Esophagus squamous epithelium (tissue), 5 donors: ENCODE measurements at regions not wholly inside any gene's neighbourhood (a gene's known extent, or its start where the extent isn't known, plus 50 kb on each side); places are given as distances from the start of the nearest gene placed in this dataset.
"Not testable (repeated sequence)": the region's sequence is repeated elsewhere in the genome, so short reads cannot be mapped to it uniquely, and the experiment has no call there.

ENCODE experiments used
- DNase-seq: peaks from one replicate; lab custom pipeline; 2025; lab: John Stamatoyannopoulos, UW
- H3K27ac ChIP-seq, 4 donors: fragments of 200-600 bp; sonication (generic); one replicate each; pipeline ENCODE4 v1.5.1; 2016 to 2019; ENCODE audit warnings: mild to moderate bottlenecking in 1 of 4
- H3K27me3 ChIP-seq, 4 donors: fragments of 200-600 bp; sonication (generic); 1 replicate in 3 of 4; 2 replicates in 1 of 4; pipeline versions ENCODE4 v1.5.1 to v1.6.0; 2017 to 2021; ENCODE audit warnings: antibody characterized with exemption in 1 of 4
- H3K36me3 ChIP-seq, 3 donors: fragments of 200-600 bp; sonication (generic); one replicate each; pipeline ENCODE4 v1.5.1; 2016 to 2019
- H3K4me1 ChIP-seq, 3 donors: fragments of 200-600 bp; sonication (generic); one replicate each; pipeline ENCODE4 v1.5.1; 2017 to 2019
- H3K4me3 ChIP-seq, 4 donors: fragments of 200-600 bp; sonication (generic); 1 replicate in 3 of 4; 2 replicates in 1 of 4; pipeline ENCODE4 v1.5.1; 2016 to 2019; ENCODE audit warnings: mild to moderate bottlenecking in 2 of 4, moderate library complexity in 1 of 4
- H3K9me3 ChIP-seq, 3 donors: fragments of 200-600 bp; sonication (generic); one replicate each; pipeline ENCODE4 v1.5.1; 2016 to 2019
- CTCF ChIP-seq, 6 experiments: fragments of 450-650 bp in 4 of 6; fragments of 200-600 bp in 2 of 6; sonication (generic) in 2 of 6; IDR thresholded peaks; one replicate each; pipeline ENCODE4 v1.5.1; 2016 to 2019; ENCODE audit warnings: antibody characterized with exemption in 6 of 6, mild to moderate bottlenecking in 4 of 6, moderate library complexity in 4 of 6
- POLR2A ChIP-seq, 4 donors: fragments of 450-650 bp; IDR thresholded peaks; one replicate each; pipeline ENCODE4 v1.6.1; 2017; ENCODE audit warnings: antibody characterized with exemption in 4 of 4, mild to moderate bottlenecking in 4 of 4, moderate library complexity in 3 of 4
- WGBS, 2 donors: methylation state at CpG; one replicate each; pipeline ENCODE4 v1.1.5; 2018; 5-methylcytosine and 5-hydroxymethylcytosine counted together
- intact Hi-C: fragments of 100-400 bp; cut with DNase I; formaldehyde crosslinking; loops from one replicate; pipeline ENCODE4 v1.15.0; 2022
- donor health status: DM: yes; HTN: yes; CAD: no.

GRCh38 chr7:10484767-10485166 is 488.9 kb upstream of the PHF14 start:
- TF ChIP-seq POLR2A (IDR thresholded peaks at IDR 0.05) (no peak), CTCF (IDR thresholded peaks at IDR 0.05) (no peak)
- H3K27ac ChIP-seq, result no peak overlapping the region
- no peaks in the 10 kb centered on the region for H3K4me1 ChIP-seq
- H3K27me3 ChIP-seq, result no peaks in the 10 kb centered on the region
- no peak for DNase-seq
- H3K4me3 ChIP-seq, result no peak overlapping the region
- H3K9me3 ChIP-seq, result no peaks in the 10 kb centered on the region
- intact Hi-C loops, result no loop called here
- no peaks in the 10 kb centered on the region for H3K36me3 ChIP-seq

- intact Hi-C loops, DNase-seq, H3K4me1 ChIP-seq, H3K4me3 ChIP-seq, H3K9me3 ChIP-seq, H3K27ac ChIP-seq, H3K27me3 ChIP-seq, H3K36me3 ChIP-seq: not testable (repeated sequence)
- 43 to 96% methylated on average over 1 to 9 of the region's 18 CpGs for WGBS, 2 donors
Measured at GRCh38 chr7:10501206-10501884, 472.3 kb upstream of the PHF14 start.

- Histone ChIP-seq H3K36me3 (no peaks in the 10 kb centered on the region), H3K4me1 (no peaks in the 10 kb centered on the region), H3K27ac (no peak overlapping the region), H3K27me3 (no peaks in the 10 kb centered on the region), H3K4me3 (no peak overlapping the region), H3K9me3 (no peaks in the 10 kb centered on the region)
- 90 to 98% methylated on average over 2 of the region's 2 CpGs for WGBS, 2 donors
- TF ChIP-seq POLR2A (IDR thresholded peaks at IDR 0.05), result no peak
- TF ChIP-seq CTCF (IDR thresholded peaks at IDR 0.05), result no peak
- no peak for DNase-seq
- intact Hi-C loops, result no loop called here
Measured at GRCh38 chr7:10507032-10507431, 466.6 kb upstream of the PHF14 start.

- Histone ChIP-seq H3K36me3 (no peaks in the 10 kb centered on the region), H3K27ac (no peak overlapping the region)
- 34 to 41% methylated on average over 2 of the region's 2 CpGs for WGBS, 2 donors
Measured at GRCh38 chr7:10521306-10521705, 452.4 kb upstream of the PHF14 start.

GRCh38 chr7:10533429-10533828 is 440.2 kb upstream of the PHF14 start:
- H3K4me3 ChIP-seq, H3K9me3 ChIP-seq, DNase-seq, H3K4me1 ChIP-seq, H3K36me3 ChIP-seq, H3K27me3 ChIP-seq, intact Hi-C loops, H3K27ac ChIP-seq: not testable (repeated sequence)
- 72 to 81% methylated on average over 5 to 10 of the region's 13 CpGs for WGBS, 2 donors

More at GRCh38 chr7:10521306-10521705, 452.4 kb upstream of the PHF14 start:
- Histone ChIP-seq H3K4me3 (no peak overlapping the region), H3K4me1 (no peaks in the 10 kb centered on the region), H3K27me3 (no peaks in the 10 kb centered on the region), H3K9me3 (no peaks in the 10 kb centered on the region)
- intact Hi-C loops, result no loop called here
- DNase-seq, result no peak
- TF ChIP-seq POLR2A (IDR thresholded peaks at IDR 0.05), result no peak
- TF ChIP-seq CTCF (IDR thresholded peaks at IDR 0.05), result no peak

GRCh38 chr7:10536561-10536960 is 437.1 kb upstream of the PHF14 start:
- H3K9me3 ChIP-seq, result no peaks in the 10 kb centered on the region
- intact Hi-C loops, result no loop called here
- no peaks in the 10 kb centered on the region for H3K4me1 ChIP-seq
- TF ChIP-seq CTCF (IDR thresholded peaks at IDR 0.05), result no peak
- H3K36me3 ChIP-seq, result no peaks in the 10 kb centered on the region
- no peak overlapping the region for H3K4me3 ChIP-seq
- DNase-seq, result no peak
- no peak overlapping the region for H3K27ac ChIP-seq
- 17 to 41% methylated on average over 2 of the region's 2 CpGs for WGBS, 2 donors
- no peaks in the 10 kb centered on the region for H3K27me3 ChIP-seq
